Ishikawa (cell line): ENCODE measurements at regions not wholly inside any gene's neighbourhood (a gene's known extent, or its start where the extent isn't known, plus 50 kb on each side); places are given as distances from the start of the nearest gene placed in this dataset.

Experiments
- CEBPB ChIP-seq: IDR thresholded peaks from 2 replicates; pipeline ENCODE4 v1.6.1; 2012
- CREB1 ChIP-seq: IDR thresholded peaks from 2 replicates; pipeline ENCODE4 v1.6.1; 2012; ENCODE audit warnings: low read depth
- EGR1 ChIP-seq: IDR thresholded peaks from 2 replicates; pipeline ENCODE4 v1.6.1; 2012
- EP300 ChIP-seq: IDR thresholded peaks from 2 replicates; pipeline ENCODE4 v1.6.1; 2012; ENCODE audit warnings: borderline replicate concordance
- FOXM1 ChIP-seq: IDR thresholded peaks from 2 replicates; pipeline ENCODE4 v1.6.1; 2012; ENCODE audit warnings: low read depth, borderline replicate concordance
- NFIC ChIP-seq: IDR thresholded peaks from 2 replicates; pipeline ENCODE4 v1.6.1; 2012
- RAD21 ChIP-seq: IDR thresholded peaks from 2 replicates; pipeline ENCODE4 v1.6.1; 2012; ENCODE audit warnings: low read depth
- TAF1 ChIP-seq: IDR thresholded peaks from 2 replicates; pipeline ENCODE4 v1.6.1; 2012; ENCODE audit warnings: low read depth, mild to moderate bottlenecking
- TCF12 ChIP-seq: IDR thresholded peaks from 2 replicates; pipeline ENCODE4 v1.6.1; 2012; ENCODE audit warnings: low read depth
- TEAD4 ChIP-seq: IDR thresholded peaks from 2 replicates; pipeline ENCODE4 v1.6.1; 2012
- YY1 ChIP-seq: IDR thresholded peaks from 2 replicates; pipeline ENCODE4 v1.6.1; 2012; ENCODE audit warnings: low read depth
- ZBTB7A ChIP-seq: IDR thresholded peaks from 2 replicates; pipeline ENCODE4 v1.6.1; 2012; ENCODE audit warnings: low read depth
- TF ChIP-seq, protein P1 (sequence below): IDR thresholded peaks from 2 replicates; pipeline ENCODE4 v1.6.1; 2012; ENCODE audit warnings: low read depth, mild to moderate bottlenecking
- TF ChIP-seq, protein P2 (sequence below): IDR thresholded peaks from 2 replicates; pipeline ENCODE4 v1.6.1; 2012
- TF ChIP-seq, protein P3 (sequence below): IDR thresholded peaks from 2 replicates; pipeline ENCODE4 v1.6.1; 2012

DNA sequence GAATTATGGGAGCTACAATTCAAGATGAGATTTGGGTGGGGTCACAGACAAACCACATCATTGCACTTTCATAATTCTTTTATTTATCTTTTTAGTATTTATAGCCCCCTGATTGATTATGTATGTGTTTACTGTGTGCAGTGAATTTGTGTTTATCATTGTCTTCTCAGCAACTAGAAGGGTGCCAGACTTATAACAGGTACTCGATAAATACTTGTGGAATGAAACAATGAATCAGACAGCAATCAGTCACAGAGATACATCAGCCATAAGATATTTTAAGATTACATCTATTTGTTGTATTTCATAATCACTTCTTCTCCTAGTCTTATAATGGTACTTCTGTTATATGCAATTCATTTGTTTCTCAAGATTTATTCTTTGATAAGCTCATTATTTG, 273.2 kb downstream of the PTPRC start:
- TF ChIP-seq EP300: no peak
- TF ChIP-seq EGR1: no peak
- no peak for TF ChIP-seq RAD21
- TF ChIP-seq TCF12: no peak
- no peak for TF ChIP-seq FOXM1
- no peak for TF ChIP-seq YY1
- TF ChIP-seq, protein P1, sequence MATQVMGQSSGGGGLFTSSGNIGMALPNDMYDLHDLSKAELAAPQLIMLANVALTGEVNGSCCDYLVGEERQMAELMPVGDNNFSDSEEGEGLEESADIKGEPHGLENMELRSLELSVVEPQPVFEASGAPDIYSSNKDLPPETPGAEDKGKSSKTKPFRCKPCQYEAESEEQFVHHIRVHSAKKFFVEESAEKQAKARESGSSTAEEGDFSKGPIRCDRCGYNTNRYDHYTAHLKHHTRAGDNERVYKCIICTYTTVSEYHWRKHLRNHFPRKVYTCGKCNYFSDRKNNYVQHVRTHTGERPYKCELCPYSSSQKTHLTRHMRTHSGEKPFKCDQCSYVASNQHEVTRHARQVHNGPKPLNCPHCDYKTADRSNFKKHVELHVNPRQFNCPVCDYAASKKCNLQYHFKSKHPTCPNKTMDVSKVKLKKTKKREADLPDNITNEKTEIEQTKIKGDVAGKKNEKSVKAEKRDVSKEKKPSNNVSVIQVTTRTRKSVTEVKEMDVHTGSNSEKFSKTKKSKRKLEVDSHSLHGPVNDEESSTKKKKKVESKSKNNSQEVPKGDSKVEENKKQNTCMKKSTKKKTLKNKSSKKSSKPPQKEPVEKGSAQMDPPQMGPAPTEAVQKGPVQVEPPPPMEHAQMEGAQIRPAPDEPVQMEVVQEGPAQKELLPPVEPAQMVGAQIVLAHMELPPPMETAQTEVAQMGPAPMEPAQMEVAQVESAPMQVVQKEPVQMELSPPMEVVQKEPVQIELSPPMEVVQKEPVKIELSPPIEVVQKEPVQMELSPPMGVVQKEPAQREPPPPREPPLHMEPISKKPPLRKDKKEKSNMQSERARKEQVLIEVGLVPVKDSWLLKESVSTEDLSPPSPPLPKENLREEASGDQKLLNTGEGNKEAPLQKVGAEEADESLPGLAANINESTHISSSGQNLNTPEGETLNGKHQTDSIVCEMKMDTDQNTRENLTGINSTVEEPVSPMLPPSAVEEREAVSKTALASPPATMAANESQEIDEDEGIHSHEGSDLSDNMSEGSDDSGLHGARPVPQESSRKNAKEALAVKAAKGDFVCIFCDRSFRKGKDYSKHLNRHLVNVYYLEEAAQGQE: no peak
- TF ChIP-seq, protein P2, sequence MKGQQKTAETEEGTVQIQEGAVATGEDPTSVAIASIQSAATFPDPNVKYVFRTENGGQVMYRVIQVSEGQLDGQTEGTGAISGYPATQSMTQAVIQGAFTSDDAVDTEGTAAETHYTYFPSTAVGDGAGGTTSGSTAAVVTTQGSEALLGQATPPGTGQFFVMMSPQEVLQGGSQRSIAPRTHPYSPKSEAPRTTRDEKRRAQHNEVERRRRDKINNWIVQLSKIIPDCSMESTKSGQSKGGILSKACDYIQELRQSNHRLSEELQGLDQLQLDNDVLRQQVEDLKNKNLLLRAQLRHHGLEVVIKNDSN: no peak
- TF ChIP-seq CEBPB: no peak
- no peak for TF ChIP-seq CREB1
- TF ChIP-seq, protein P3, sequence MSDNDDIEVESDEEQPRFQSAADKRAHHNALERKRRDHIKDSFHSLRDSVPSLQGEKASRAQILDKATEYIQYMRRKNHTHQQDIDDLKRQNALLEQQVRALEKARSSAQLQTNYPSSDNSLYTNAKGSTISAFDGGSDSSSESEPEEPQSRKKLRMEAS: no peak
- TF ChIP-seq ZBTB7A: no peak

DNA sequence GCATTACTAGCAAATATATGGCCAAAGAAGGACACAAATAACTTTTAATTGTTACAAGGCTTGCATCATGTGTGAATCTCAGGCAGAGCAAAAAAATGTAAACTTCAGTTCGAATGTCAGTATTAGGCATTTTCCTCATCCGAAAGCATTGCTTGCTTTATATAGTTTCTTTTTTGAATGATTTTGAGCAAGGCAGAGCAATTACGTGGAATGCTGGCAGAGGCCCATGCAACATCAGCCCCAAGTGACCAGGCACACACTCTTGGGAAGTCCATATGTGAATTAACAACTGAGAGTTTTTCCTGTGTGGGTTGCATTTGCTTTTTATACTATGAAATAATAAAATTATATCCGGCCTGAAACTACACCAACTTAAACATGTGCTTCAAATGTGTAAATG, 274.8 kb downstream of the PTPRC start:
- TF ChIP-seq FOXM1: no peak
- TF ChIP-seq CEBPB: no peak
- TF ChIP-seq NFIC: no peak
- no peak for TF ChIP-seq EP300
- TF ChIP-seq, protein P1: no peak
- TF ChIP-seq, protein P2: no peak

DNA sequence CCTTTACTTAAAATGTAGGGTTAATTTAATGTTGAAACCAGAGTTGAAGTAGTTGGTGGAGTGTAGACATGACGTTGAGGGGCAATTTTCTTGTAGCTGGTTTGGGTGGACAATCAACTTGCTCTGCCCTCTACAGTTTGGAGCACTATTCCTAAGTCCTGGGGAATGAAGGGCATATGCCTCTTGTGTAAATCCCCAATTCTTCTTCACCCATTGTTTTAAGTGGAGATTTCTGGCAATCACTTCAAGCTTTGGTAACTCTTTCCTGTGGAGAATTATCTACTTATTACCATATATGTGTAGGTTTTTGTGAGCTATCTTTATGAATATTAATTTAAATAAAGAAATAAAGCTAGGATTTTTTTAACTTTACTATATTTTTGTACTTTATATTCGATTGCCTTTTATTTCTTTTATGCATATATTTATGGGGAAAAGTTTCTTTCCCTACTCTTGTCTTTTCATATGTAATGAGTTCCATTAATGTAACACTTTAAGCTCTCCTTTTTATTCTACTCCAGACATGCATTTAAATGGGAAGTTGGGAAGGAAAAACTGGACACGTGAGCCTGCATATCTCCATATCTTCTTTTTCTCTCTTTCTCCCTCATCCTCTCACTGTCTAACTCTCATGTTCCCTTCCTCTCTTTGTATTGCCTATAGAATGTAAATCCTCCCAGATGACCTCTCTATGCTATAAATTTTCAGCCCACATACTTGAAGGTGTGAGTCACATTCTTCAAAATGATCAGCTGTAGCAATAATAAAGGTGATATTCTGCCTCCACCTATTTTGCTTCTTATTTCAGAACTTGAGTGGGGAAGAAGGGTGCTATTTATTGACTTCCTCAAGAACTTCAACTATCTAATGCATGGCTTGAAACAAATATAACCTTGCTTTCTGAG, 276.7 kb downstream of the PTPRC start:
- TF ChIP-seq ZBTB7A (no peak), RAD21 (no peak)
- TF ChIP-seq, protein P3: no peak

DNA sequence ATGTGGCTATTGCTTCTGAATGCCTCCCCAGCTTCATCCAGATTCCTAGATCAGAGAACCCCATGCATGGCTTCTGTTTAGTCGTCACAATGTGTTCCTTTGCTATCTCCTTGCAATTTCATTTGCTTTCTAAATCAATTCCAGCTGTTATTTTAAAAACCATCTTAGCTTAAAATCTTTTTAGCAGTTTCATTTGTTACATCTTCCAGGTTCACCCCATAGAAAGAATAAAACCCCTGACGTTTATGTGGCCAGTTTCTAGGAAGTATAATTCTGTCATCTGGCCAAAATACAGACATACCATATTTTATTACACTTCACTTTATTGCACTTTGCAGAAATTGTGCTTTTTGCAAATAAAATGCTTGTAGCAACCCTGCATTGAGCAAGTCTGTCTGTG, 278.4 kb downstream of the PTPRC start:
- TF ChIP-seq CREB1 (no peak), RAD21 (no peak), TCF12 (no peak), FOXM1 (no peak), NFIC (no peak), EGR1 (no peak), ZBTB7A (no peak), CEBPB (no peak), EP300 (no peak), TAF1 (no peak), TEAD4 (no peak), YY1 (no peak)
- TF ChIP-seq, protein P1: no peak
- TF ChIP-seq, protein P3: no peak
- TF ChIP-seq, protein P2: no peak
